Muscle of arm (tissue), 1 donor: ENCODE measurements at regions not wholly inside any gene's neighbourhood (a gene's known extent, or its start where the extent isn't known, plus 50 kb on each side); places are given as distances from the start of the nearest gene placed in this dataset.
"Not testable (repeated sequence)": the region's sequence is repeated elsewhere in the genome, so short reads cannot be mapped to it uniquely, and the experiment has no call there.

Experiments
- DNase-seq: peaks from one replicate; pipeline ENCODE4 v3.0.0-alpha.2; 2013

- no peak for DNase-seq
Measured at GRCh38 chr20:53748176-53748575, 154.5 kb upstream of the ZNF217 start.

GRCh38 chr20:53743607-53744260, 150.1 kb upstream of the ZNF217 start:
- DNase-seq: no peak

- no peak for DNase-seq
Measured at GRCh38 chr20:53742685-53743081, 149.0 kb upstream of the ZNF217 start.

- DNase-seq: no peak
Measured at GRCh38 chr20:53741726-53742028, 148.0 kb upstream of the ZNF217 start.

- no peak for DNase-seq
Measured at GRCh38 chr20:53739799-53740785, 146.5 kb upstream of the ZNF217 start.

GRCh38 chr20:53738945-53739798, 145.5 kb upstream of the ZNF217 start:
- DNase-seq: no peak

- DNase-seq: peak; percentile 66
Measured at GRCh38 chr20:53738039-53738944, 144.7 kb upstream of the ZNF217 start.

GRCh38 chr20:53737396-53738038, 143.9 kb upstream of the ZNF217 start:
- no peak for DNase-seq

- DNase-seq: no peak
Measured at GRCh38 chr20:53736757-53737395, 143.2 kb upstream of the ZNF217 start.

- no peak for DNase-seq
Measured at GRCh38 chr20:53736122-53736756, 142.6 kb upstream of the ZNF217 start.

- no peak for DNase-seq
Measured at GRCh38 chr20:53735536-53736050, 142.0 kb upstream of the ZNF217 start.

GRCh38 chr20:53734006-53734688, 140.5 kb upstream of the ZNF217 start:
- no peak for DNase-seq

- no peak for DNase-seq
Measured at GRCh38 chr20:53731595-53731994, 138.0 kb upstream of the ZNF217 start.

- no peak for DNase-seq
Measured at GRCh38 chr20:53728359-53728758, 134.7 kb upstream of the ZNF217 start.

- not testable (repeated sequence) for DNase-seq
Measured at GRCh38 chr20:53727239-53727638, 133.6 kb upstream of the ZNF217 start.

GRCh38 chr20:53725575-53725970, 131.9 kb upstream of the ZNF217 start:
- DNase-seq: no peak

GRCh38 chr20:53723621-53724020, 130.0 kb upstream of the ZNF217 start:
- DNase-seq: no peak

GRCh38 chr20:53723045-53723444, 129.4 kb upstream of the ZNF217 start:
- no peak for DNase-seq

- no peak for DNase-seq
Measured at GRCh38 chr20:53722515-53723036, 128.9 kb upstream of the ZNF217 start.
